ENCODE measurements at regions not wholly inside any gene's neighbourhood (a gene's known extent, or its start where the extent isn't known, plus 50 kb on each side); places are given as distances from the start of the nearest gene placed in this dataset.

GRCh38 chr1:164225011-164225410, 334.0 kb upstream of the PBX1 start:
- no peak overlapping the region for H3K14ac ChIP-seq (replicated peaks; ENCODE audit: low read depth, low read length)
- no TSS peak for BruUV-seq (replicated peaks)
- no peak overlapping the region for H3K27ac ChIP-seq (ENCODE audit: insufficient read depth, low read length)
- H2BK20ac ChIP-seq (ENCODE audit: low read depth, low read length): no peak overlapping the region
- no peak overlapping the region for H3K4me3 ChIP-seq (ENCODE audit: insufficient read depth, low read depth, low read length)
- H2BK15ac ChIP-seq (ENCODE audit: low read depth, low read length): no peak overlapping the region
- TF ChIP-seq BHLHE40 (IDR thresholded peaks at IDR 0.05; ENCODE audit: low read depth, low read length) (no peak), FOS (IDR thresholded peaks at IDR 0.05; ENCODE audit: low read depth, low read length) (no peak), MXI1 (IDR thresholded peaks at IDR 0.05; ENCODE audit: borderline replicate concordance, low read depth, low read length) (no peak), MAFK (IDR thresholded peaks at IDR 0.05; ENCODE audit: low read depth, low read length) (no peak), USF2 (IDR thresholded peaks at IDR 0.05; ENCODE audit: low read depth, low read length) (no peak), ELK1 (IDR thresholded peaks at IDR 0.05; ENCODE audit: borderline replicate concordance, low read depth, low read length) (no peak), CTCF (conservative IDR thresholded peaks at IDR 0.05; ENCODE audit: low read depth, low read length) (no peak), RCOR1 (IDR thresholded peaks at IDR 0.05; ENCODE audit: insufficient replicate concordance, low read length) (no peak), SMC3 (IDR thresholded peaks at IDR 0.05; ENCODE audit: low read depth, low read length) (no peak)
- no peak overlapping the region for H4K5ac ChIP-seq (ENCODE audit: low read depth, low read length)
- H2AFZ ChIP-seq (replicated peaks; ENCODE audit: low read length, poor library complexity): no peak overlapping the region
- H3K56ac ChIP-seq (ENCODE audit: extremely low read depth, insufficient read depth, low read length): no peak overlapping the region
- no peaks in the 10 kb centered on the region for H4K20me1 ChIP-seq (ENCODE audit: insufficient read depth, low read length)
- H3K18ac ChIP-seq (ENCODE audit: low read depth, low read length): no peak overlapping the region
- no peak overlapping the region for H3K23ac ChIP-seq (ENCODE audit: low read depth, low read length)
- no peak overlapping the region for H3K4me2 ChIP-seq (ENCODE audit: low read depth, low read length)
- H3K9ac ChIP-seq (ENCODE audit: low read depth, low read length): no peak overlapping the region
- intact Hi-C loops (cut with micrococcal nuclease): no loop called here
- dilution Hi-C loops (cut with HindIII; ENCODE audit: low sequenced_read_pairs, unreplicated experiment): no loop called here
- no peaks in the 10 kb centered on the region for H3K79me1 ChIP-seq (ENCODE audit: low read depth in 1 of 2, low read length in 2 of 2)
- in situ Hi-C loops (cut with MboI; ENCODE audit: low sequenced_read_pairs): no loop called here
- no peaks in the 10 kb centered on the region for H3K9me3 ChIP-seq (ENCODE audit: control insufficient read depth, insufficient read depth, low read length)
- ATAC-seq (ENCODE audit: low read depth) (no peak), DNase-seq (no peak)
- no peak overlapping the region for H2AK5ac ChIP-seq (ENCODE audit: low read depth, low read length)
- no peaks in the 10 kb centered on the region for H3K9me1 ChIP-seq (ENCODE audit: insufficient read depth, low read length)
- no peaks in the 10 kb centered on the region for H3K4me1 ChIP-seq (ENCODE audit: control insufficient read depth, insufficient read depth, low read length)
- H2BK5ac ChIP-seq (ENCODE audit: low read depth, low read length, poor library complexity, severe bottlenecking): no peak overlapping the region
- H4K91ac ChIP-seq (ENCODE audit: insufficient read depth, low read depth, low read length): no peak overlapping the region
- H2BK120ac ChIP-seq (ENCODE audit: low read depth, low read length): no peak overlapping the region
- no peak overlapping the region for H3K4ac ChIP-seq (ENCODE audit: low read depth, low read length)
- ChIA-PET CTCF (no interaction called here), POLR2A (ENCODE audit: unreplicated experiment) (no interaction called here)
- no peak overlapping the region for H4K8ac ChIP-seq (ENCODE audit: low read depth in 2 of 2, low read length in 2 of 2)
- no CpG with 5 or more reads among the region's 2 CpGs for WGBS, 2 experiments (ENCODE audit: extremely low coverage in 2 of 2, insufficient read length in 1 of 2)
- H2AK9ac ChIP-seq (replicated peaks; ENCODE audit: low read depth, low read length, poor library complexity): no peak overlapping the region
- H3K27me3 ChIP-seq (ENCODE audit: control insufficient read depth, insufficient read depth, low read length): no peaks in the 10 kb centered on the region
- H3K36me3 ChIP-seq (ENCODE audit: control insufficient read depth, insufficient read depth, low read length): no peaks in the 10 kb centered on the region

Measured in IMR-90 (cell line).